Brain microvascular endothelial cell (primary cell): ENCODE measurements at regions not wholly inside any gene's neighbourhood (a gene's known extent, or its start where the extent isn't known, plus 50 kb on each side); places are given as distances from the start of the nearest gene placed in this dataset.

Experiments used
- DNase-seq: peaks from one replicate; pipeline ENCODE4 v3.0.0-alpha.2; 2020
- H3K27ac ChIP-seq: fragments of 250-450 bp; sonication (Bioruptor Pico); 2 replicates; pipeline ENCODE4 v1.5.1; 2020; ENCODE audit warnings: mild to moderate bottlenecking, moderate library complexity
- H3K27me3 ChIP-seq: fragments of 250-450 bp; sonication (Bioruptor Pico); replicated peaks from 2 replicates; pipeline ENCODE4 v1.5.1; 2020; ENCODE audit warnings: mild to moderate bottlenecking
- H3K36me3 ChIP-seq: fragments of 250-450 bp; sonication (Bioruptor Pico); replicated peaks from 2 replicates; pipeline ENCODE4 v1.5.1; 2020; ENCODE audit warnings: mild to moderate bottlenecking
- H3K4me3 ChIP-seq: 2 replicates; pipeline ENCODE4 v1.5.1; 2011; ENCODE audit warnings: low read depth, mild to moderate bottlenecking, control low read depth, low read length, moderate library complexity
- CTCF ChIP-seq: IDR thresholded peaks from 2 replicates; pipeline ENCODE4 v1.5.1; 2011; ENCODE audit warnings: low read depth, mild to moderate bottlenecking, moderate library complexity, low read length, control low read depth, inconsistent platforms; ENCODE audit errors: missing control alignments
- in situ Hi-C: cut with HindIII; loops from 2 replicates; pipeline ENCODE4 v1.10.0; 2017; ENCODE audit warnings: low sequenced_read_pairs, low pct_ligation_motif_present

- Histone ChIP-seq H3K36me3 (no peaks in the 10 kb centered on the region), H3K27me3 (no peaks in the 10 kb centered on the region), H3K4me3 (no peak overlapping the region), H3K27ac (no peak overlapping the region)
- DNase-seq: no peak
- in situ Hi-C loops: no loop called here
- no peak for TF ChIP-seq CTCF
These were observed 224.7 kb upstream of the GBE1 start for GRCh38 chr3:81985996-81986723.

GRCh38 chr3:81983382-81983781 lies 221.9 kb upstream of the GBE1 start:
- no peak for TF ChIP-seq CTCF

GRCh38 chr3:81980596-81981494 lies 219.4 kb upstream of the GBE1 start:
- H3K36me3 ChIP-seq: no peaks in the 10 kb centered on the region
- no peaks in the 10 kb centered on the region for H3K27me3 ChIP-seq
- no peak for TF ChIP-seq CTCF
- no peak overlapping the region for H3K4me3 ChIP-seq
- in situ Hi-C loops: no loop called here
- DNase-seq: no peak
- no peak overlapping the region for H3K27ac ChIP-seq

More at GRCh38 chr3:81983382-81983781, 221.9 kb upstream of the GBE1 start:
- H3K27ac ChIP-seq: no peak overlapping the region
- H3K27me3 ChIP-seq: no peaks in the 10 kb centered on the region
- DNase-seq: no peak
- in situ Hi-C loops: no loop called here
- H3K36me3 ChIP-seq: no peaks in the 10 kb centered on the region
- H3K4me3 ChIP-seq: no peak overlapping the region

- in situ Hi-C loops: no loop called here
- DNase-seq: no peak
- TF ChIP-seq CTCF: no peak
- Histone ChIP-seq H3K27ac (no peak overlapping the region), H3K36me3 (no peaks in the 10 kb centered on the region), H3K27me3 (no peaks in the 10 kb centered on the region), H3K4me3 (no peak overlapping the region)
These were observed 213.3 kb upstream of the GBE1 start for GRCh38 chr3:81974751-81975150.

GRCh38 chr3:81968658-81969057 lies 207.2 kb upstream of the GBE1 start:
- no peaks in the 10 kb centered on the region for H3K27me3 ChIP-seq
- in situ Hi-C loops: no loop called here
- no peak overlapping the region for H3K27ac ChIP-seq
- no peak for TF ChIP-seq CTCF
- no peak for DNase-seq
- no peak overlapping the region for H3K4me3 ChIP-seq
- no peaks in the 10 kb centered on the region for H3K36me3 ChIP-seq
